Loucy (cell line): ENCODE measurements at regions not wholly inside any gene's neighbourhood (a gene's known extent, or its start where the extent isn't known, plus 50 kb on each side); places are given as distances from the start of the nearest gene placed in this dataset.

Experiments
- EZH2phosphoT487 ChIP-seq: fragments of 200-600 bp; IDR thresholded peaks from 2 replicates; pipeline ENCODE4 v1.6.1; 2018; ENCODE audit warnings: antibody characterized with exemption, mild to moderate bottlenecking, moderate library complexity, borderline replicate concordance
- TF ChIP-seq, protein P1 (sequence below): fragments of 200-600 bp; sonication (generic); conservative IDR thresholded peaks from 2 replicates; pipeline ENCODE4 v1.5.1; 2014; ENCODE audit warnings: mild to moderate bottlenecking, antibody characterized with exemption, low read length

DNA sequence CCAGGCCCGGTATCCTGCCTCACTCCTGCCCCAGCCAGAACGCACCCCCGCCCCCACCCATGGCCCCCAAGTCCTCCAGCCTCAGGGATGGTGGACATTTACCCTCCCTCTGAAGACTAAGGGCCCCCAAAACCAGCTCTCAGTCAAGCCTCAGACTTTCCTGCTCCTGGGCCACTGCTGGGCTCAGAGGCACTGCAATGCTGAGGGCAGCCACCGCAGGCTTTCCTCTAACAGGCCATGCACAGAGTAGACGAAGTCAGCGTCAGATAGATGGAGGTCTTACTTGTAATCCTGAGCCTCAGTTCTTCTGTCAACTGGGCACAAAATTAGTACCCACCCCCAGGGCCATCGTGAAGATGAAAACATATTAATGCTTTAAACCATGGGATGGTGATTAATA is 92.6 kb downstream of the TTC32 start:
- TF ChIP-seq, protein P1, sequence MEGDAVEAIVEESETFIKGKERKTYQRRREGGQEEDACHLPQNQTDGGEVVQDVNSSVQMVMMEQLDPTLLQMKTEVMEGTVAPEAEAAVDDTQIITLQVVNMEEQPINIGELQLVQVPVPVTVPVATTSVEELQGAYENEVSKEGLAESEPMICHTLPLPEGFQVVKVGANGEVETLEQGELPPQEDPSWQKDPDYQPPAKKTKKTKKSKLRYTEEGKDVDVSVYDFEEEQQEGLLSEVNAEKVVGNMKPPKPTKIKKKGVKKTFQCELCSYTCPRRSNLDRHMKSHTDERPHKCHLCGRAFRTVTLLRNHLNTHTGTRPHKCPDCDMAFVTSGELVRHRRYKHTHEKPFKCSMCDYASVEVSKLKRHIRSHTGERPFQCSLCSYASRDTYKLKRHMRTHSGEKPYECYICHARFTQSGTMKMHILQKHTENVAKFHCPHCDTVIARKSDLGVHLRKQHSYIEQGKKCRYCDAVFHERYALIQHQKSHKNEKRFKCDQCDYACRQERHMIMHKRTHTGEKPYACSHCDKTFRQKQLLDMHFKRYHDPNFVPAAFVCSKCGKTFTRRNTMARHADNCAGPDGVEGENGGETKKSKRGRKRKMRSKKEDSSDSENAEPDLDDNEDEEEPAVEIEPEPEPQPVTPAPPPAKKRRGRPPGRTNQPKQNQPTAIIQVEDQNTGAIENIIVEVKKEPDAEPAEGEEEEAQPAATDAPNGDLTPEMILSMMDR, result no peak
- no peak for TF ChIP-seq EZH2phosphoT487
